ENCODE measurements at regions not wholly inside any gene's neighbourhood (a gene's known extent, or its start where the extent isn't known, plus 50 kb on each side); places are given as distances from the start of the nearest gene placed in this dataset.
"Not testable (repeated sequence)": the region's sequence is repeated elsewhere in the genome, so short reads cannot be mapped to it uniquely, and the experiment has no call there.

DNA sequence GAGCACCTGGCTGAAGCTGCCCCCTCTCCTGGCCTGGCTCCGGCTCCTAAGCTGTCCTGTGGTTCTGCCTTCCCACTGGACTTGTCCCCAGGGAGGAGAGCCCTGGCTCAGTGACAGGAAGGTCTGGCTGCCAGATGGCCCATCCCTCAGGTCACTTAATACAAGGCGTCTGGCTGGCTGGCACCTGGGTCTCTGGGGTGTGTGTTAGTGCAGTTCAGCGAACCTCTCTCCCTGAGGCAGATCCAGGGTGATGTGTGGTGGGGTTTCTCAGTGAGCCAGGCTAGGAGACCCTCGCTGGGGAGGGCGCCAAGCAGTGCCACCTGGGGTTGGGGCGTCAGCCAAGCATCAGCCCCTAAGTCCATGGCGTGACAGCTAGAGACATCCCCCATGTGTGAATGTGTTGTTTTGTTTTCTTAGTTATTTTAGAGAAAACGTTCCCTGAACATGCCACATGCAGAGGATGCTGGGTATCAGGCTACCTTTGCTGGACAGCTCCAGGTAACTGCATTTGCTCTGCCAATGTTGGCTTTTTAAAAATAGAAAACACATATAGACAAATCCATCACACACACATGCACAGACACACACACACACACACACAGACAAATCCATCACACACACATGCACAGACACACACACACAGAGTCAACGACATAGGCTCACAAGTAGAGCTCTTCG is 56.4 kb upstream of the LRPAP1 start:
- TF ChIP-seq, protein P1, sequence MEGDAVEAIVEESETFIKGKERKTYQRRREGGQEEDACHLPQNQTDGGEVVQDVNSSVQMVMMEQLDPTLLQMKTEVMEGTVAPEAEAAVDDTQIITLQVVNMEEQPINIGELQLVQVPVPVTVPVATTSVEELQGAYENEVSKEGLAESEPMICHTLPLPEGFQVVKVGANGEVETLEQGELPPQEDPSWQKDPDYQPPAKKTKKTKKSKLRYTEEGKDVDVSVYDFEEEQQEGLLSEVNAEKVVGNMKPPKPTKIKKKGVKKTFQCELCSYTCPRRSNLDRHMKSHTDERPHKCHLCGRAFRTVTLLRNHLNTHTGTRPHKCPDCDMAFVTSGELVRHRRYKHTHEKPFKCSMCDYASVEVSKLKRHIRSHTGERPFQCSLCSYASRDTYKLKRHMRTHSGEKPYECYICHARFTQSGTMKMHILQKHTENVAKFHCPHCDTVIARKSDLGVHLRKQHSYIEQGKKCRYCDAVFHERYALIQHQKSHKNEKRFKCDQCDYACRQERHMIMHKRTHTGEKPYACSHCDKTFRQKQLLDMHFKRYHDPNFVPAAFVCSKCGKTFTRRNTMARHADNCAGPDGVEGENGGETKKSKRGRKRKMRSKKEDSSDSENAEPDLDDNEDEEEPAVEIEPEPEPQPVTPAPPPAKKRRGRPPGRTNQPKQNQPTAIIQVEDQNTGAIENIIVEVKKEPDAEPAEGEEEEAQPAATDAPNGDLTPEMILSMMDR (IDR thresholded peaks at IDR 0.05), result not testable (repeated sequence)
- not testable (repeated sequence) for TF ChIP-seq POLR2A, EP300 (IDR thresholded peaks at IDR 0.05)

Measured in sigmoid colon (tissue), 4 donors.